ENCODE measurements at regions not wholly inside any gene's neighbourhood (a gene's known extent, or its start where the extent isn't known, plus 50 kb on each side); places are given as distances from the start of the nearest gene placed in this dataset.

- peak; percentile 4 for DNase-seq (ENCODE audit: low read depth)
- in situ Hi-C loops (cut with HindIII; ENCODE audit: low pct_unique_long_range_greater_than_20kb, low sequenced_read_pairs) = no loop called here
These were observed 239.2 kb upstream of the CPNE8 start for GRCh38 chr12:39144613-39145061.

- in situ Hi-C loops (cut with HindIII; ENCODE audit: low pct_unique_long_range_greater_than_20kb, low sequenced_read_pairs) = no loop called here
- DNase-seq (ENCODE audit: low read depth) = no peak
These were observed 232.9 kb upstream of the CPNE8 start for GRCh38 chr12:39138268-39138667.

GRCh38 chr12:39127401-39127800, 222.0 kb upstream of the CPNE8 start:
- in situ Hi-C loops (cut with HindIII; ENCODE audit: low pct_unique_long_range_greater_than_20kb, low sequenced_read_pairs) = no loop called here
- DNase-seq (ENCODE audit: low read depth) = peak; percentile 52

GRCh38 chr12:39125566-39125965, 220.2 kb upstream of the CPNE8 start:
- in situ Hi-C loops (cut with HindIII; ENCODE audit: low pct_unique_long_range_greater_than_20kb, low sequenced_read_pairs) = no loop called here
- DNase-seq (ENCODE audit: low read depth) = no peak

GRCh38 chr12:39124768-39125167, 219.4 kb upstream of the CPNE8 start:
- in situ Hi-C loops (cut with HindIII; ENCODE audit: low pct_unique_long_range_greater_than_20kb, low sequenced_read_pairs) = no loop called here

GRCh38 chr12:39123580-39124253, 218.3 kb upstream of the CPNE8 start:
- in situ Hi-C loops (cut with HindIII; ENCODE audit: low pct_unique_long_range_greater_than_20kb, low sequenced_read_pairs) = no loop called here
- no peak for DNase-seq (ENCODE audit: low read depth)

More at GRCh38 chr12:39124768-39125167, 219.4 kb upstream of the CPNE8 start:
- no peak for DNase-seq (ENCODE audit: low read depth)

GRCh38 chr12:39122562-39123204, 217.3 kb upstream of the CPNE8 start:
- in situ Hi-C loops (cut with HindIII; ENCODE audit: low pct_unique_long_range_greater_than_20kb, low sequenced_read_pairs) = no loop called here
- no peak for DNase-seq (ENCODE audit: low read depth)

- in situ Hi-C loops (cut with HindIII; ENCODE audit: low pct_unique_long_range_greater_than_20kb, low sequenced_read_pairs) = no loop called here
These were observed 211.5 kb upstream of the CPNE8 start for GRCh38 chr12:39116861-39117260.

GRCh38 chr12:39112064-39112463, 206.7 kb upstream of the CPNE8 start:
- in situ Hi-C loops (cut with HindIII; ENCODE audit: low pct_unique_long_range_greater_than_20kb, low sequenced_read_pairs) = no loop called here
- no peak for DNase-seq (ENCODE audit: low read depth)

More at GRCh38 chr12:39116861-39117260, 211.5 kb upstream of the CPNE8 start:
- DNase-seq (ENCODE audit: low read depth) = no peak

- in situ Hi-C loops (cut with HindIII; ENCODE audit: low pct_unique_long_range_greater_than_20kb, low sequenced_read_pairs) = no loop called here
- DNase-seq (ENCODE audit: low read depth) = no peak
These were observed 199.7 kb upstream of the CPNE8 start for GRCh38 chr12:39105111-39105510.

GRCh38 chr12:39103552-39104165, 198.3 kb upstream of the CPNE8 start:
- in situ Hi-C loops (cut with HindIII; ENCODE audit: low pct_unique_long_range_greater_than_20kb, low sequenced_read_pairs) = no loop called here
- peak; percentile 48 for DNase-seq (ENCODE audit: low read depth)

- peak; percentile 8 for DNase-seq (ENCODE audit: low read depth)
- in situ Hi-C loops (cut with HindIII; ENCODE audit: low pct_unique_long_range_greater_than_20kb, low sequenced_read_pairs) = no loop called here
These were observed 197.3 kb upstream of the CPNE8 start for GRCh38 chr12:39102474-39103209.

- in situ Hi-C loops (cut with HindIII; ENCODE audit: low pct_unique_long_range_greater_than_20kb, low sequenced_read_pairs) = no loop called here
- DNase-seq (ENCODE audit: low read depth) = no peak
These were observed 190.4 kb upstream of the CPNE8 start for GRCh38 chr12:39095636-39096330.

GRCh38 chr12:39081910-39082309, 176.5 kb upstream of the CPNE8 start:
- DNase-seq (ENCODE audit: low read depth) = no peak
- in situ Hi-C loops (cut with HindIII; ENCODE audit: low pct_unique_long_range_greater_than_20kb, low sequenced_read_pairs) = no loop called here

- in situ Hi-C loops (cut with HindIII; ENCODE audit: low pct_unique_long_range_greater_than_20kb, low sequenced_read_pairs) = no loop called here
- DNase-seq (ENCODE audit: low read depth) = no peak
These were observed 171.8 kb upstream of the CPNE8 start for GRCh38 chr12:39077226-39077625.

- no peak for DNase-seq (ENCODE audit: low read depth)
- in situ Hi-C loops (cut with HindIII; ENCODE audit: low pct_unique_long_range_greater_than_20kb, low sequenced_read_pairs) = no loop called here
These were observed 168.7 kb upstream of the CPNE8 start for GRCh38 chr12:39074063-39074462.

GRCh38 chr12:39072658-39073057, 167.3 kb upstream of the CPNE8 start:
- in situ Hi-C loops (cut with HindIII; ENCODE audit: low pct_unique_long_range_greater_than_20kb, low sequenced_read_pairs) = no loop called here
- DNase-seq (ENCODE audit: low read depth) = no peak

GRCh38 chr12:39071611-39072010, 166.2 kb upstream of the CPNE8 start:
- no peak for DNase-seq (ENCODE audit: low read depth)
- in situ Hi-C loops (cut with HindIII; ENCODE audit: low pct_unique_long_range_greater_than_20kb, low sequenced_read_pairs) = no loop called here

Data from Caki2 (cell line).